HG02571 (cell line): ENCODE measurements at regions not wholly inside any gene's neighbourhood (a gene's known extent, or its start where the extent isn't known, plus 50 kb on each side); places are given as distances from the start of the nearest gene placed in this dataset.

Experiments used
- ATAC-seq: cut with Tn5 transposase; IDR thresholded peaks from one replicate; pipeline ENCODE4 v1.9.1; 2021; ENCODE audit warnings: mild to moderate bottlenecking, moderate library complexity; ENCODE audit not compliant: unreplicated experiment

GRCh38 chr11:37699644-37700043 lies 1101.6 kb upstream of the RAG2 start:
- no peak for ATAC-seq

- no peak for ATAC-seq
These were observed 1097.2 kb upstream of the RAG2 start for GRCh38 chr11:37695283-37695682.

GRCh38 chr11:37689951-37690350 lies 1091.9 kb upstream of the RAG2 start:
- ATAC-seq: no peak

GRCh38 chr11:37688456-37688855 lies 1090.4 kb upstream of the RAG2 start:
- no peak for ATAC-seq

- ATAC-seq: no peak
These were observed 1089.1 kb upstream of the RAG2 start for GRCh38 chr11:37687130-37687529.

GRCh38 chr11:37671321-37671720 lies 1073.3 kb upstream of the RAG2 start:
- ATAC-seq: no peak

GRCh38 chr11:37666960-37667359 lies 1068.9 kb upstream of the RAG2 start:
- no peak for ATAC-seq

GRCh38 chr11:37657645-37658044 lies 1059.6 kb upstream of the RAG2 start:
- ATAC-seq: no peak

GRCh38 chr11:37647767-37648166 lies 1049.7 kb upstream of the RAG2 start:
- ATAC-seq: no peak

- ATAC-seq: no peak
These were observed 1045.9 kb upstream of the RAG2 start for GRCh38 chr11:37643968-37644367.

- no peak for ATAC-seq
These were observed 1044.3 kb upstream of the RAG2 start for GRCh38 chr11:37642296-37642695.

GRCh38 chr11:37632748-37633147 lies 1034.7 kb upstream of the RAG2 start:
- ATAC-seq: no peak

GRCh38 chr11:37630866-37631265 lies 1032.8 kb upstream of the RAG2 start:
- ATAC-seq: no peak

GRCh38 chr11:37623778-37624177 lies 1025.7 kb upstream of the RAG2 start:
- no peak for ATAC-seq

GRCh38 chr11:37621662-37622061 lies 1023.6 kb upstream of the RAG2 start:
- ATAC-seq: no peak

GRCh38 chr11:37616291-37616690 lies 1018.3 kb upstream of the RAG2 start:
- ATAC-seq: no peak

- ATAC-seq: no peak
These were observed 1015.0 kb upstream of the RAG2 start for GRCh38 chr11:37613031-37613430.

- ATAC-seq: no peak
These were observed 1014.1 kb upstream of the RAG2 start for GRCh38 chr11:37612146-37612545.

GRCh38 chr11:37605229-37605628 lies 1007.2 kb upstream of the RAG2 start:
- no peak for ATAC-seq

- ATAC-seq: no peak
These were observed 1000.3 kb upstream of the RAG2 start for GRCh38 chr11:37598381-37598780.

- no peak for ATAC-seq
These were observed 999.7 kb upstream of the RAG2 start for GRCh38 chr11:37597776-37598175.

GRCh38 chr11:37595845-37596244 lies 997.8 kb upstream of the RAG2 start:
- no peak for ATAC-seq

- no peak for ATAC-seq
These were observed 976.3 kb upstream of the RAG2 start for GRCh38 chr11:37574361-37574760.
